Liver (tissue), 8 donors: ENCODE measurements at regions not wholly inside any gene's neighbourhood (a gene's known extent, or its start where the extent isn't known, plus 50 kb on each side); places are given as distances from the start of the nearest gene placed in this dataset.

ENCODE experiments used
- DNase-seq: peaks from one replicate; pipeline ENCODE4 v3.0.0-alpha.2; 2017; ENCODE audit warnings: low spot score
- H3K27ac ChIP-seq, 2 donors: one replicate each; pipeline ENCODE4 v1.7.0; 2013; ENCODE audit warnings: inconsistent platforms in 2 of 2, low read length in 2 of 2, control low read depth in 1 of 2, low read depth in 1 of 2, mild to moderate bottlenecking in 1 of 2
- H3K27me3 ChIP-seq, 4 donors: one replicate each; pipeline versions ENCODE4 v1.6.1 to v1.7.0; 2013; ENCODE audit warnings: low read length in 3 of 4, inconsistent platforms in 1 of 4, mild to moderate bottlenecking in 1 of 4, moderate library complexity in 1 of 4; ENCODE audit not compliant: control insufficient read depth in 4 of 4, insufficient read depth in 4 of 4
- H3K36me3 ChIP-seq, 4 donors: one replicate each; pipeline versions ENCODE4 v1.6.1 to v1.7.0; 2013; ENCODE audit warnings: low read length in 3 of 4, mild to moderate bottlenecking in 3 of 4, low read depth in 1 of 4, moderate library complexity in 1 of 4; ENCODE audit not compliant: control insufficient read depth in 4 of 4, insufficient read depth in 3 of 4
- H3K4me1 ChIP-seq, 4 donors: one replicate each; pipeline versions ENCODE4 v1.6.1 to v1.7.0; 2013; ENCODE audit warnings: low read length in 3 of 4, mild to moderate bottlenecking in 3 of 4, moderate library complexity in 1 of 4; ENCODE audit not compliant: control insufficient read depth in 4 of 4, insufficient read depth in 4 of 4
- H3K4me3 ChIP-seq, 3 donors: one replicate each; pipeline versions ENCODE4 v1.6.1 to v1.7.0; 2013; ENCODE audit warnings: low read length in 3 of 3, control low read depth in 1 of 3, low read depth in 1 of 3, mild to moderate bottlenecking in 1 of 3
- H3K9ac ChIP-seq, 2 donors: one replicate each; pipeline ENCODE4 v1.7.0; 2013; ENCODE audit warnings: low read length in 2 of 2, mild to moderate bottlenecking in 2 of 2, moderate library complexity in 2 of 2, control low read depth in 1 of 2, low read depth in 1 of 2
- H3K9me3 ChIP-seq, 4 donors: one replicate each; pipeline versions ENCODE4 v1.6.1 to v1.7.0; 2013; ENCODE audit warnings: low read length in 3 of 4; ENCODE audit not compliant: control insufficient read depth in 4 of 4
- ATF3 ChIP-seq: IDR thresholded peaks from 2 replicates; pipeline ENCODE4 v1.6.1; 2016; ENCODE audit warnings: antibody characterized with exemption
- EGR1 ChIP-seq, 2 donors: IDR thresholded peaks; 2 replicates each; pipeline ENCODE4 v1.6.1; 2016 to 2018; ENCODE audit warnings: antibody characterized with exemption in 2 of 2, low read depth in 2 of 2
- FOXA1 ChIP-seq: IDR thresholded peaks from 2 replicates; pipeline ENCODE4 v1.6.1; 2016; ENCODE audit warnings: antibody characterized with exemption
- FOXA2 ChIP-seq: IDR thresholded peaks from 2 replicates; pipeline ENCODE4 v1.6.1; 2016; ENCODE audit warnings: antibody characterized with exemption
- GABPA ChIP-seq, 2 donors: IDR thresholded peaks in 1 of 2; conservative IDR thresholded peaks in 1 of 2; 2 replicates each; pipeline ENCODE4 v1.6.1; 2016; ENCODE audit warnings: antibody characterized with exemption in 2 of 2, mild to moderate bottlenecking in 1 of 2, moderate library complexity in 1 of 2
- HNF4A ChIP-seq, 2 donors: conservative IDR thresholded peaks; 2 replicates each; pipeline ENCODE4 v1.6.1; 2016; ENCODE audit warnings: antibody characterized with exemption in 2 of 2, mild to moderate bottlenecking in 2 of 2
- HNF4G ChIP-seq: IDR thresholded peaks from 2 replicates; pipeline ENCODE4 v1.6.1; 2016; ENCODE audit warnings: antibody characterized with exemption
- JUND ChIP-seq, 2 donors: IDR thresholded peaks; 2 replicates each; pipeline ENCODE4 v1.6.1; 2016; ENCODE audit warnings: antibody characterized with exemption in 2 of 2
- MAX ChIP-seq: IDR thresholded peaks from 2 replicates; pipeline ENCODE4 v1.6.1; 2016; ENCODE audit warnings: antibody characterized with exemption
- NR2F2 ChIP-seq: IDR thresholded peaks from 2 replicates; pipeline ENCODE4 v1.6.1; 2016; ENCODE audit warnings: antibody characterized with exemption
- RAD21 ChIP-seq, 2 donors: IDR thresholded peaks; 2 replicates each; pipeline ENCODE4 v1.6.1; 2016; ENCODE audit warnings: antibody characterized with exemption in 2 of 2, mild to moderate bottlenecking in 2 of 2
- RXRA ChIP-seq, 2 donors: IDR thresholded peaks; 2 replicates each; pipeline ENCODE4 v1.6.1; 2017 to 2018; ENCODE audit warnings: antibody characterized with exemption in 2 of 2, mild to moderate bottlenecking in 1 of 2
- SP1 ChIP-seq: IDR thresholded peaks from 2 replicates; pipeline ENCODE4 v1.6.1; 2018; ENCODE audit warnings: antibody characterized with exemption, mild to moderate bottlenecking
- TAF1 ChIP-seq: conservative IDR thresholded peaks from 2 replicates; pipeline ENCODE4 v1.6.1; 2016; ENCODE audit warnings: antibody characterized with exemption, mild to moderate bottlenecking
- YY1 ChIP-seq: IDR thresholded peaks from 2 replicates; pipeline ENCODE4 v1.6.1; 2016; ENCODE audit warnings: antibody characterized with exemption, mild to moderate bottlenecking
- WGBS: extraction: QIAGEN DNeasy Blood & Tissue Kit; methylation state at CpG from one replicate; pipeline ENCODE4 v1.1.7; 2013; 5-methylcytosine and 5-hydroxymethylcytosine counted together
- TF ChIP-seq, protein P1 (sequence below): fragments of 150-350 bp; IDR thresholded peaks from 2 replicates; pipeline ENCODE4 v1.5.1; 2017; ENCODE audit warnings: improper control_type of control experiment, low read depth, low read length; ENCODE audit not compliant: missing input control
- TF ChIP-seq, protein P2 (sequence below): IDR thresholded peaks from 2 replicates; pipeline ENCODE4 v1.6.1; 2016; ENCODE audit warnings: antibody characterized with exemption, mild to moderate bottlenecking
- TF ChIP-seq, protein P3 (sequence below): IDR thresholded peaks from 2 replicates; pipeline ENCODE4 v1.6.1; 2016; ENCODE audit warnings: antibody characterized with exemption
- donor health status: healthy.
- donor health status: healthy.
- donor health status: healthy.
- donor health status: healthy.
- donor health status: healthy.

DNA sequence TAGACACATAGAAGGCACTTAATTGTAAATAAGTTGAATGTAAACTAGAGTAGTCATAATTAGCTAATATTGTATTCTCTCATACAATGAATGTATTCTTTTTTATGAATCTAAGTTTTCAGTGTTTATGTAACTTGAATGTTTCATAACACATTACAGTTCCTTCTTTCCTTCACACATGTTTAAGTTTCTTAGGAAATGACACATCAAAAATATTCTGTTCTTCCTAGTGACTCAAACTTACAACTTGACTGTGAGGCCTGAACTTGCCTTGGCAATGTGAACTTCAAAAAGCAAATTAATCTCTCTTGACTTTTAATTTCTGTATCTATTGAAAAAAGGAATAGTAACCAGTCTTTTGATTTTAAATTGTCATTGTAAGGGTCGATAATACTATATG lies 700.1 kb downstream of the KCNT2 start:
- Histone ChIP-seq H3K36me3 (no peaks in the 10 kb centered on the region), H3K4me3 (no peak overlapping the region), H3K9me3 (no peaks in the 10 kb centered on the region), H3K27me3 (peaks cover 0 to 2% (median 0%) of the 10 kb centered on the region in 4 donors), H3K27ac (no peak overlapping the region), H3K9ac (no peak overlapping the region), H3K4me1 (no peaks in the 10 kb centered on the region)
- 74% methylated on average over 1 of the region's 1 CpG for WGBS
- no peak for TF ChIP-seq HNF4G
- TF ChIP-seq RAD21 (IDR thresholded peaks at IDR 0.05): no peak
- TF ChIP-seq FOXA1: no peak
- no peak for TF ChIP-seq MAX
- TF ChIP-seq FOXA2: no peak
- TF ChIP-seq, protein P1, sequence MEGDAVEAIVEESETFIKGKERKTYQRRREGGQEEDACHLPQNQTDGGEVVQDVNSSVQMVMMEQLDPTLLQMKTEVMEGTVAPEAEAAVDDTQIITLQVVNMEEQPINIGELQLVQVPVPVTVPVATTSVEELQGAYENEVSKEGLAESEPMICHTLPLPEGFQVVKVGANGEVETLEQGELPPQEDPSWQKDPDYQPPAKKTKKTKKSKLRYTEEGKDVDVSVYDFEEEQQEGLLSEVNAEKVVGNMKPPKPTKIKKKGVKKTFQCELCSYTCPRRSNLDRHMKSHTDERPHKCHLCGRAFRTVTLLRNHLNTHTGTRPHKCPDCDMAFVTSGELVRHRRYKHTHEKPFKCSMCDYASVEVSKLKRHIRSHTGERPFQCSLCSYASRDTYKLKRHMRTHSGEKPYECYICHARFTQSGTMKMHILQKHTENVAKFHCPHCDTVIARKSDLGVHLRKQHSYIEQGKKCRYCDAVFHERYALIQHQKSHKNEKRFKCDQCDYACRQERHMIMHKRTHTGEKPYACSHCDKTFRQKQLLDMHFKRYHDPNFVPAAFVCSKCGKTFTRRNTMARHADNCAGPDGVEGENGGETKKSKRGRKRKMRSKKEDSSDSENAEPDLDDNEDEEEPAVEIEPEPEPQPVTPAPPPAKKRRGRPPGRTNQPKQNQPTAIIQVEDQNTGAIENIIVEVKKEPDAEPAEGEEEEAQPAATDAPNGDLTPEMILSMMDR: no peak
- no peak for TF ChIP-seq EGR1 (IDR thresholded peaks at IDR 0.05; ENCODE audit: low read depth in 2 of 2)
- TF ChIP-seq JUND (IDR thresholded peaks at IDR 0.05): no peak
- no peak for TF ChIP-seq YY1
- TF ChIP-seq, protein P2, sequence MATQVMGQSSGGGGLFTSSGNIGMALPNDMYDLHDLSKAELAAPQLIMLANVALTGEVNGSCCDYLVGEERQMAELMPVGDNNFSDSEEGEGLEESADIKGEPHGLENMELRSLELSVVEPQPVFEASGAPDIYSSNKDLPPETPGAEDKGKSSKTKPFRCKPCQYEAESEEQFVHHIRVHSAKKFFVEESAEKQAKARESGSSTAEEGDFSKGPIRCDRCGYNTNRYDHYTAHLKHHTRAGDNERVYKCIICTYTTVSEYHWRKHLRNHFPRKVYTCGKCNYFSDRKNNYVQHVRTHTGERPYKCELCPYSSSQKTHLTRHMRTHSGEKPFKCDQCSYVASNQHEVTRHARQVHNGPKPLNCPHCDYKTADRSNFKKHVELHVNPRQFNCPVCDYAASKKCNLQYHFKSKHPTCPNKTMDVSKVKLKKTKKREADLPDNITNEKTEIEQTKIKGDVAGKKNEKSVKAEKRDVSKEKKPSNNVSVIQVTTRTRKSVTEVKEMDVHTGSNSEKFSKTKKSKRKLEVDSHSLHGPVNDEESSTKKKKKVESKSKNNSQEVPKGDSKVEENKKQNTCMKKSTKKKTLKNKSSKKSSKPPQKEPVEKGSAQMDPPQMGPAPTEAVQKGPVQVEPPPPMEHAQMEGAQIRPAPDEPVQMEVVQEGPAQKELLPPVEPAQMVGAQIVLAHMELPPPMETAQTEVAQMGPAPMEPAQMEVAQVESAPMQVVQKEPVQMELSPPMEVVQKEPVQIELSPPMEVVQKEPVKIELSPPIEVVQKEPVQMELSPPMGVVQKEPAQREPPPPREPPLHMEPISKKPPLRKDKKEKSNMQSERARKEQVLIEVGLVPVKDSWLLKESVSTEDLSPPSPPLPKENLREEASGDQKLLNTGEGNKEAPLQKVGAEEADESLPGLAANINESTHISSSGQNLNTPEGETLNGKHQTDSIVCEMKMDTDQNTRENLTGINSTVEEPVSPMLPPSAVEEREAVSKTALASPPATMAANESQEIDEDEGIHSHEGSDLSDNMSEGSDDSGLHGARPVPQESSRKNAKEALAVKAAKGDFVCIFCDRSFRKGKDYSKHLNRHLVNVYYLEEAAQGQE: no peak
- TF ChIP-seq ATF3: no peak
- TF ChIP-seq HNF4A (conservative IDR thresholded peaks at IDR 0.05): no peak
- TF ChIP-seq SP1: no peak
- TF ChIP-seq GABPA (IDR thresholded peaks at IDR 0.05 in 1 of 2, conservative IDR thresholded peaks at IDR 0.05 in 1 of 2): no peak
- no peak for TF ChIP-seq TAF1
- TF ChIP-seq NR2F2: no peak
- TF ChIP-seq, protein P3, sequence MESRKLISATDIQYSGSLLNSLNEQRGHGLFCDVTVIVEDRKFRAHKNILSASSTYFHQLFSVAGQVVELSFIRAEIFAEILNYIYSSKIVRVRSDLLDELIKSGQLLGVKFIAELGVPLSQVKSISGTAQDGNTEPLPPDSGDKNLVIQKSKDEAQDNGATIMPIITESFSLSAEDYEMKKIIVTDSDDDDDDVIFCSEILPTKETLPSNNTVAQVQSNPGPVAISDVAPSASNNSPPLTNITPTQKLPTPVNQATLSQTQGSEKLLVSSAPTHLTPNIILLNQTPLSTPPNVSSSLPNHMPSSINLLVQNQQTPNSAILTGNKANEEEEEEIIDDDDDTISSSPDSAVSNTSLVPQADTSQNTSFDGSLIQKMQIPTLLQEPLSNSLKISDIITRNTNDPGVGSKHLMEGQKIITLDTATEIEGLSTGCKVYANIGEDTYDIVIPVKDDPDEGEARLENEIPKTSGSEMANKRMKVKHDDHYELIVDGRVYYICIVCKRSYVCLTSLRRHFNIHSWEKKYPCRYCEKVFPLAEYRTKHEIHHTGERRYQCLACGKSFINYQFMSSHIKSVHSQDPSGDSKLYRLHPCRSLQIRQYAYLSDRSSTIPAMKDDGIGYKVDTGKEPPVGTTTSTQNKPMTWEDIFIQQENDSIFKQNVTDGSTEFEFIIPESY: no peak
- DNase-seq: no peak

DNA sequence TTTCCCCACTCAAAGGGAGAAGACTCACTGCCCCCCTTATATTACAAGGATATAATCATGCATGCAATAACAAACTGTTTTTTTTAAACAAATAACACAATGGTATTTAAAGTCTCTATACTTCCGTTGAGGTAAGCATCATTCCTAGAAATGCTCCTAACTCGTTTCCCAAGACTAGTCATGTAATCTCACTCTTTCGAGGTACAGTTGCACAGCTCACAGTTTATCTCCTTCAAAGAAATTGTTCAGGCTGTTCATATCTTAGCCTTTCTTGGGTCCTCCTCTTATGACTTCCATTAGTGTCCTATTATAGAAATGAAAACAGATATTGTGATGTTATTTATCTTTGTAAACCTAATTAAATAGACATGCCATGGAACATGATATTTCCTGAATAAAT lies 705.0 kb downstream of the KCNT2 start:
- Histone ChIP-seq H3K36me3 (no peaks in the 10 kb centered on the region), H3K4me1 (no peaks in the 10 kb centered on the region), H3K9ac (no peak overlapping the region), H3K27me3 (peaks cover 0 to 3% (median 0%) of the 10 kb centered on the region in 4 donors), H3K4me3 (no peak overlapping the region), H3K27ac (no peak overlapping the region), H3K9me3 (no peaks in the 10 kb centered on the region)
- WGBS: 67% methylated on average over 3 of the region's 3 CpGs
- DNase-seq: no peak
- TF ChIP-seq ATF3: no peak
- TF ChIP-seq, protein P2: no peak
- TF ChIP-seq RXRA (IDR thresholded peaks at IDR 0.05): no peak
- TF ChIP-seq, protein P1: no peak
- TF ChIP-seq HNF4G: no peak
- TF ChIP-seq YY1: no peak
- TF ChIP-seq FOXA2: no peak
- TF ChIP-seq GABPA (IDR thresholded peaks at IDR 0.05 in 1 of 2, conservative IDR thresholded peaks at IDR 0.05 in 1 of 2): no peak
- TF ChIP-seq FOXA1: no peak
